ENCODE measurements at regions not wholly inside any gene's neighbourhood (a gene's known extent, or its start where the extent isn't known, plus 50 kb on each side); places are given as distances from the start of the nearest gene placed in this dataset.
"Not testable (repeated sequence)": the region's sequence is repeated elsewhere in the genome, so short reads cannot be mapped to it uniquely, and the experiment has no call there.

- DNase-seq (ENCODE audit: missing footprints) (no peak), ATAC-seq (no peak)
- intact Hi-C loops (cut with DNase I): no loop called here
Observed at GRCh38 chr14:40684328-40684727, 922.3 kb upstream of the LRFN5 start.

DNA sequence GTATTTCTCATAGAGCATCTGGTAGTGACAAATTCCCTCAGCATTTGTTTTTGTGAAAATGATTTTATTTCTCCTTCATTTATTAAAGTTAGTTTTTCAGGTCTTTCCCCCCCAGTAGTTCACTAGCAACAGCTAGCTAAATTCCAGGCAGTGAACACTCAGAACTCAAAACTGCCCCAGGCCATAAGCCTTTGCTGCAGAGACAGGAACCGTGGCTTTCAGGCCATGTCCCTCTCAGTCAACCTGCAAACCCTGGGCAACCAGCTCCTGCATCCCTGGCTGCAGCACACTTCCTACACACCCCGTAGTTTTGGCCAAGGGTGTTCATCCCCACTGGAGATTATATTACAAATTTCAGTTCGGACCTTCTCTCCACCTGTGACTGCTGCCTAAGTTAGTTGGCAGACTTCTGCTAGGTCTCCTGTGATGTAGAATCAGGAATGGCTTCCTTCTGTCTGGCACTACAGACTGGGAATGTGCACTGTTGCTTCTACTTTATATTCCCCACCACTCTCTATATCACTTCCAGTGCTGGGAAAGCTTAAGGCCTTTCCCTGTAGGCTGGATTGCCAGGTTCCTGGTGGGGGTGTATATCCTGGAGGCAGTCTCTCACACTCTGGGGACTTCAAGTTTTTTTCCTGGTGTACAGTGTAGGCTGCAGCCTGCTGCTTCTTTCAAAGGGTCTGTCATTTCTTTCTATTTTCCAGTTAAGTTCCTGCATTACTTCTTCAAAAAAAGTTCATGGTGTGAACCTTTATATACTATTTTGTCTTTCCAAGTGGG, 924.4 kb upstream of the LRFN5 start:
- intact Hi-C loops (cut with DNase I): no loop called here
- ATAC-seq (no peak), DNase-seq (ENCODE audit: missing footprints) (no peak)

DNA sequence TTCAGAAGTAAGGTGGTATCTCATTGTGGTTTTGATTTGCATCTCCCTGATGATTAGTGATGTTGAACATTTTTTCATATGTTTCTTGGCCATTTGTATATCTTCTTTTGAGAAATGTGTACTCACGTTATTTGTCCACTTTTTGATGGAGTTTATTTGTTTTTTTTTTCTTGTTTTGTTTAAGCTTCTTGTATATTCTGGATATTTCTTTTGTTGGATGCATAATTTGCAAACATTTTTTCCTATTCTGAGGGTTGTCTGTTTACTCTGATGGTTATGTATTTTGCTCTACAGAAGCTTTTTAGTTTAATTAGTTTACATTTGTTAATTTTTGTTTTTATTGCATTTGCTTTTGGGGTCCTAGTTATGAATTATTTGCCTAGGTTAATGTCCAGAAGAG, 927.4 kb upstream of the LRFN5 start:
- no peak for ATAC-seq
- no peak for DNase-seq (ENCODE audit: missing footprints)
- intact Hi-C loops (cut with DNase I): no loop called here

- ATAC-seq; DNase-seq (ENCODE audit: missing footprints); intact Hi-C loops (cut with DNase I): not testable (repeated sequence)
Observed at GRCh38 chr14:40677206-40677605, 929.5 kb upstream of the LRFN5 start.

- intact Hi-C loops (cut with DNase I): no loop called here
- ATAC-seq (no peak), DNase-seq (ENCODE audit: missing footprints) (no peak)
Observed at GRCh38 chr14:40674502-40674901, 932.2 kb upstream of the LRFN5 start.

DNA sequence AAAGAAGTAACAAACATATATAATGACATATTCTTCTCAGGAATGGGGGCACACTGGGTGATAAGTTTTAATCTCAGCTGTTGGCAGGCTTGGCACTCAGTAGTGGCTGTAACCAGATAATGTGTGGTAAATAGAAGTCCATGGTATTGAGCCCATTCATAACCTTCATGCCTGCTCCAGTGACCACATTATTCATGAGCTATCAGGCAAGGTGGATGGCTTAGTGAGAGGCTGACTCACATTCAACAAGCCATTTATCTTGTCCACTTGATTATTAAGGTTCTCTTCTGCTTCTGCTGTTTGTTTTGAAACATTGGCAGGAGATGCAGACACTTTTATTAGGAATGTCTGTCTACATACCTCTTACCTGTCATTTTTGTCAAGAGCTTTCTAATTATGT, 950.4 kb upstream of the LRFN5 start:
- ATAC-seq (no peak), DNase-seq (ENCODE audit: missing footprints) (no peak)
- intact Hi-C loops (cut with DNase I): no loop called here

DNA sequence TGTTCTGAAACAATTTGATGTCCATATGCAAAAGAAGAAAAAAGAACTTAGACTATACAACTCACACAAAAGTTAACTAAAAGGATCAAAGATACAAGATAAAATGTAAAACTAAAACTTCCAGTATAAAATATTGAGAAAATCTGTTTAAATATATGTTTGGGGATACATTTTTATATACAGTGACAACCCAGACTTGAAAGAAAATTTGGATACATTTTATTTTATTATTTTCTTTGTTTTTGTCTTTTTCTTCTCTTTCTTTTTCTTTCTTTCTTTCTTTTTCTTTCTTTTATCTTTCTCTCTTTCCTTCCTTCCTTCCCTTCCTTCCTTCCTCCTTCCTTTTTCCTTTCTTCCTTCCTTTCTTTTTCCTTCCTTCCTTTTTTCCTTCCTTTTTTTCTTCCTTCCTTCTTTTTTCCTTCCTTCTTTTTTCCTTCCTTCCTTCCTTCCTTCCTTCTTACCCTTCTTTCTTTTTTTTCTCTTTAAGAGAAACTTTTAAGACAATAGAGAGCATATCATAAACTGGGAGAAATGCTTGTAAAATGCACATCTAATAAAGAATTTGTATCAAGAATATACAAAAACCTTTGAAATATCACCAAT, 954.5 kb upstream of the LRFN5 start:
- intact Hi-C loops (cut with DNase I): no loop called here
- no peak for DNase-seq (ENCODE audit: missing footprints)
- ATAC-seq: no peak

- no peak for DNase-seq (ENCODE audit: missing footprints)
- intact Hi-C loops (cut with DNase I): no loop called here
- ATAC-seq: no peak
Observed at GRCh38 chr14:40630471-40630870, 976.2 kb upstream of the LRFN5 start.

- intact Hi-C loops (cut with DNase I); DNase-seq (ENCODE audit: missing footprints): not testable (repeated sequence)
Observed at GRCh38 chr14:40629551-40630137, 977.0 kb upstream of the LRFN5 start.

DNA sequence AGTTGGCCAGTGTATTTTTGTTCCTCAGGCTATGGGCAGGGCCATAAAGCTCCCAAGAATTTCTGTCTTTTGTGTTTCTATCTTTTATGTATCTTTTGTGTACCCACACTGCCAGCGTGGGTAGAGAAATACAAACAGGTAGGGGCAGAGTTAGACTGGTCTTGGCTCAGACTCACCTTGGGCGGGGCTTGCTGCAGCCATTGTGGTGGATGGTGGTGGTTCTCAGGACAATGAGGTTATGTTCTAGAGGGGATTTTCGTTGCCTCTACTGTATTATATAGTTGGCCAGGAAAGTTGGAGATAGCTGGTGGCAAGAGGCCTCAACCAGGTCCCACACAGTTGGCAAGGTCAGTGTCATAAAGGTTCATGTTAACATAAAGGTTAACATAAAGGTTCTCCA, 977.5 kb upstream of the LRFN5 start:
- intact Hi-C loops (cut with DNase I): no loop called here
- DNase-seq (ENCODE audit: missing footprints) (no peak), ATAC-seq (no peak)

More at GRCh38 chr14:40629551-40630137, 977.0 kb upstream of the LRFN5 start:
- not testable (repeated sequence) for ATAC-seq

- no peak for ATAC-seq
- intact Hi-C loops (cut with DNase I): no loop called here
- DNase-seq (ENCODE audit: missing footprints): no peak
Observed at GRCh38 chr14:40623643-40624042, 983.0 kb upstream of the LRFN5 start.

DNA sequence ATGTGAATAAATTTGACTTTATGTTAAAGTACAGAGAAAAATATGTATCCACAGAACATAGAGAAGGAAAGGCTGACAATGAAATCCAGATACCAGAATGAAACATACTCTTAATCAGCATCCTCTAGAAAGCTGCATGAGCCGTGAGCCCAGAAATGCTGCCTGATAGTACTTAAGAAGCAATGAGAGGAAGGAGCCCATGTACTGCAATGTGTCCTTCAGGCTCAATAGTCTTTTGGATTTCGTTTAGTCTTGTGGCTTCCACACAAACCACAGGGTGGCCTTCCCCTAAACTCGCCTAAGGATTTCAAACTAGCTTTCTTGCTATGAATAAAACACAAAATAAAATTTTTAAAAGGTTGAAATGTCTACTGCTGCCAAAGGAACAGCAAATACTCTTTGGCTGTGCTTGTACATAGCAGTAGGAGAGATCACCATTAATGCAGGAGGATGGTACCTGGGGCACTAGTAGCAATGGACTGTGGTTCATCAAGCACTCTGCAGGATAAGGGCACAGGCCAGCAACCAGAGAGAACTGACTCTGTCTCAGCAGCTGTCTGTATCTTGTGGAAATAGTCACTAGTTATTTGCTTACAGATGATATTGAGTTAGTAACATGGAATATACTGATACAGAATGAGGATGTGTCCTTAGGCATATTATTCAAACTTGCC, 988.3 kb upstream of the LRFN5 start:
- intact Hi-C loops (cut with DNase I): no loop called here
- no peak for ATAC-seq
- no peak for DNase-seq (ENCODE audit: missing footprints)

DNA sequence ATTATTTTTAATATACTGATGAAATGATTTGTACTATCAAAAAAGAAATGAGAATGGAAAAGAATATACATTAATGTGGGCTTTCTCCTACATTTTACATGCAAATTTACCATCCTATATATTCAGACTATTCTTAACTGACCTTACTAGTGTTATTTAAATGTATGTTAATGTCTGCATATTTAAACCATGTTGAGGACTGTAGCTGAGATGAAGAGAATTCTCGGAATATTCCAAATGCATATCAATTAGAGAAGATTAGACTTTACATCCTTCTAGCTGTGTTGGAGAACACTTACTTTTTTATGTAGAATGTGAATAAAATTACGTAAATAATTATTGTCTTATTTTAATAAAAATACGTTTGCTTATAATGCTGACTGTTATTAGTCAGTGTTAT, 990.1 kb upstream of the LRFN5 start:
- DNase-seq (ENCODE audit: missing footprints) (no peak), ATAC-seq (no peak)
- intact Hi-C loops (cut with DNase I): no loop called here

GRCh38 chr14:40601063-40601462, 1005.6 kb upstream of the LRFN5 start:
- DNase-seq (ENCODE audit: missing footprints) (no peak), ATAC-seq (no peak)
- intact Hi-C loops (cut with DNase I): no loop called here

DNA sequence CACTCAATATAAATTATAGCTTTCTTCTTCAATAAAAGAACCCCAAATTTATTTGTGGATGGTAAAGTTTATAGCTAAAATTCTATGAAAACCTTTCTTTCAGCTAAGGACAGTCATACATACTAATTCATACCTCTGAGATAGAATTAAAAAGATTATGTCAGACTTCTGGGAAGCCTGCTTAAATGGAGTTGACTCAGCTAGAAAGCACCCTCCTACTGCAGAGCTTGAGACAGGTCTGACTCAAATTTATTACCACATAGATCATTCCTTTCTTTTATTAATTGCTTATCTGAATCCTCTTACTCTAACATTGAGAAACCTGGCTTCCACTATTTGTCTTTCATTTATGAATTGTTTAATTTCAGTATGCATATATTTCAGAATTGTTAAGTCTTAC, 1007.0 kb upstream of the LRFN5 start:
- intact Hi-C loops (cut with DNase I): no loop called here
- no peak for ATAC-seq
- no peak for DNase-seq (ENCODE audit: missing footprints)

DNA sequence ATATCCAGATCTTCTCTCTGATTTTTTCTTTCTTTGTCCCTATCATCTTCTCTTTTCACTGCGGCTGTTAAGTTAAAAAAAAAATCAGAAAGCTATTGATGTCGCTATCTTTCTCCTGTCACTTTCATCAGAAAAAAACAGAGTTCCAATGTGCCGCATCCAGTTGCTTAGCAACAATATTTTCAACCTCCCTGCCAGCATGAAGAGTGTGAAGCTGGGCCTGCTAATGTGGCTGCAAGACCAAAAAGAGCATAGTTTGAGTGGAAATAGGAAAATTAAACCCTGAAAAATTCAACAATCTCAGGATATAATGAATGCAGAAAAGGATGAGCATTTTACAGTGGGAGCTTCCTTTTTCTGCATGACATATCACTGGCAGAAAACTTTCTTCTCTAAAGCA, 1025.4 kb upstream of the LRFN5 start:
- DNase-seq (ENCODE audit: missing footprints): no peak
- no peak for ATAC-seq
- intact Hi-C loops (cut with DNase I): no loop called here

GRCh38 chr14:40576880-40577478, 1029.7 kb upstream of the LRFN5 start:
- intact Hi-C loops (cut with DNase I): no loop called here
- DNase-seq (ENCODE audit: missing footprints): no peak
- ATAC-seq: no peak

DNA sequence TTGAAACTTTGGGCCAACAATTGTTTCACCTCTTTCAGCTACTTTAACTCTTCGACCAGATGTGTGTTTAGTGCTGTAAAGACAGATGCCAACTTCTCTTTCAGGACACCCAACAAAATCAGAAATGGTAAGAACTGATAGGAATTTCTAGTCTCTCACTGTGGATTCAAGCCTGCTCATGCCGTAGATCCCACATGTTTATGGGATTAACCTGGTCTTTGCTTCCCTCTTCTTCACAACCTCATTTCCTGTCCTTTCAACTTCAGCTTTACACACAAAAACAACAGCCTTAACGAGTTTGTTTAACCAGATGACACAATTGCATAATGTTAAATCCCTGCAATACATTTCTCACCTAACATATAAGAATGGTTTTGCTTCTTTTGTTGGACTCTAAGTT, 1031.9 kb upstream of the LRFN5 start:
- DNase-seq (ENCODE audit: missing footprints) (no peak), ATAC-seq (no peak)
- intact Hi-C loops (cut with DNase I): no loop called here

DNA sequence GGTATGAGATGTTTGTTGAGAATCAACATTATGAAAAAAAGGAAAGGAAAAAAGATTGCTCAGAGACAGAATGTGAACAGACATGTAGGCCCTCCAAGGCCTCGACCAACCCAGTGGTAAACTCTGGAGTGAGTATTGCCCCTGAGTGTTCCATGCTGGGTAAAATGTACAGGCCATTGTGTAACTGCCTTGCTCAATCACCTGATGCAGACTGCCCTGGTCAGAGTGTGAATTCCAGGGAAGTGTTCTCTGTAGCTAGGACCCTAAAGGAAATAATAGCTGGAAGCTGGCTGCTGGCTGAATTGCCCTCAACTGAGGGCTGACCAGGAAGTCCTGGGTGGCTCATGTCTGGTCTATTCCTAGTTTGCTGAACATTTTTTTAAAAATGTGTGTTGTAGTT, 1081.4 kb upstream of the LRFN5 start:
- DNase-seq (ENCODE audit: missing footprints) (no peak), ATAC-seq (no peak)
- intact Hi-C loops (cut with DNase I): no loop called here
